ENCODE measurements at regions not wholly inside any gene's neighbourhood (a gene's known extent, or its start where the extent isn't known, plus 50 kb on each side); places are given as distances from the start of the nearest gene placed in this dataset.
"Not testable (repeated sequence)": the region's sequence is repeated elsewhere in the genome, so short reads cannot be mapped to it uniquely, and the experiment has no call there.

DNA sequence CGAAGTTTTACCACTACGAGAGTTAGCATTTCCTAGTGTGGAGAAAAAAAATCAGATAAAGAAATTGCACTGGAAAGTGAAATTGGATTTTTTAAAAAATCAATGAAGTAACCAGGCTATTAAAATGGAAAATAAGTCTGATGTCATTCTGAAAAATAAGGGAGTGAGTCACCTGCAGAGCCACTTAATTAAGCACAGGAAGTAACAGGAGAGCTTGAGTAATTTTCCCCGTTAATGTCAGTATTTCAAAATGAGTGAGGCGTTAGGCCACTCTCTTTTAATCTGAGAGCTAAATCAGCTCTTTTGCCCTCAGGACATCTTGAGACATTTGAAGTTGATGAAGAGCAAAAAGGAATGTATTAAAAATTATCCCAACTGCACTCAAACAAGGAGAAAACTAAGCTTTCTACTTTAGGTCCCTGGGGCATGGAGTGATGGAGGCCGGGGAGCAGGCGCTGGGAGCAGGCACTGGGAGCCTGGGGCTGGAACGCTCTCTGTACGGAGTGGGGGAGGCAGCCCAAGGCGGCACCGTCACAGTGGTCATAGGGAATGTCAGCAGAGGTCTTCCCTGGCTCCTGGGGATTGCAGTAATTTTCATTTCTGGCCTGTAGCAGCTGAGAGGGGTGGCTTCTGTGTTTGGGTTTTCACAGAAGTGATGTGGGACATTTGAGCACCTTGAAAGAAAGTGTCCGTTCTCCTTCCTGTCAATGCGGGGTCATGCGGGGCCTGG is 194.6 kb downstream of the BCL2L11 start:
- H3K9me3 Mint-ChIP-seq, H3K27me3 Mint-ChIP-seq, H3K4me3 Mint-ChIP-seq, H3K36me3 Mint-ChIP-seq, H3K4me1 Mint-ChIP-seq, H3K27ac Mint-ChIP-seq: not testable (repeated sequence)

DNA sequence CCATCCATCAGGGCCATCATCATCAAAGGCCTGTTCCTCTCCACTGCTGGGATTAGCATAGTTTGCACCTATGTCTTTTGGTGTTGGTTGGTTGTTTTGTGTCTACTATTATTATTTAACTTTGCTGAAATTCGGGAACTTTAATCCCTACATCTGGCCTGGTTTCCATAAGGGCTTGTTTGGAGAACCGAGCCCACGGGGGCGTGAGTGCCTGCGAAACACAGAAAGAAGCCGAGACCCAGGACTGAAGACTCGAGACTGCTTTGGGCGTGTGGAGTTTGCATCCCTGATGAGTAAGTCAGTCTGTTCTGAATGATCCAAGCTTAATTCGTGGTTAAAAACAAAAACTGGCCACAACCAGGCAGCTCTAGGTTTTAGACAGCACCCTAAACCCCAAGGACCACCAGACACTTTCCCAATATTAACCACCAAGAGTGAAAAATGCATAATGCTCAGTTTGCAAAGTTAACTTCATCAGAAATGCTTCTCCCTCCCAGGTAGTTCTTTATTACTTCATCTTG is 195.6 kb downstream of the BCL2L11 start:
- not testable (repeated sequence) for H3K4me1 Mint-ChIP-seq, H3K27ac Mint-ChIP-seq, H3K27me3 Mint-ChIP-seq, H3K36me3 Mint-ChIP-seq, H3K9me3 Mint-ChIP-seq, H3K4me3 Mint-ChIP-seq

DNA sequence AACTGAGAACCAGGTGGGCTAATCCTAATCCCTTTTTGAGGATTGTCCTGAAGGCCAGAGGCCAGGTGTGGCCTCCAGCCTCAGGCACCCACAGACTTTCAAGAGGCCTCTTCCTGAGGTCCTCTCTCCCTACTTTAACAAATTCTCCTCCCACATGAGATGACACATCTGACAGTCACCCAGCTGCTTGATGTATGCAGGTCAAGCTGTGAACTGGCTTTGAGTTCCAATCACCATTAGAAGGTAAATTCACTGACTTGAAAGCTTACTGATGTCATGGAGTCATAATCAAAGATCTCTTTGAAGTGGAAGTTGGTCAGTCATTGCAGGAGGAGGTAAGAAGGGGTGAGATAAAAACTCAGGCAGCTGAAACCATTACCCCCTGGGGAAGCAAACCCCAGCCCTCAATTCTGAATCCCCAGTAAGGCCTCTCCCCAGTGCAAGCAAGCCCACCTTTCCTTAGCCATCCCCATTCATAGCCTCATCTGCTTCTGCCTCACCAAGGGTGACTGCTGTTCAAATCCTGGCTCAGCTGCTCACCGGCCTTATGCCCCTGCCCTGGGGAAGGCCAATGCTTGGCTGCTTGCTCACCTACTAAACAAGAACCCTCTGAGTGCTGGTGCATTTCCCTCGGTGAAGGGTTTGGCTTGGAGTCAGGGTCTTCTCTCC is 196.3 kb downstream of the BCL2L11 start:
- H3K36me3 Mint-ChIP-seq, H3K27ac Mint-ChIP-seq, H3K9me3 Mint-ChIP-seq, H3K4me3 Mint-ChIP-seq, H3K27me3 Mint-ChIP-seq, H3K4me1 Mint-ChIP-seq: not testable (repeated sequence)

DNA sequence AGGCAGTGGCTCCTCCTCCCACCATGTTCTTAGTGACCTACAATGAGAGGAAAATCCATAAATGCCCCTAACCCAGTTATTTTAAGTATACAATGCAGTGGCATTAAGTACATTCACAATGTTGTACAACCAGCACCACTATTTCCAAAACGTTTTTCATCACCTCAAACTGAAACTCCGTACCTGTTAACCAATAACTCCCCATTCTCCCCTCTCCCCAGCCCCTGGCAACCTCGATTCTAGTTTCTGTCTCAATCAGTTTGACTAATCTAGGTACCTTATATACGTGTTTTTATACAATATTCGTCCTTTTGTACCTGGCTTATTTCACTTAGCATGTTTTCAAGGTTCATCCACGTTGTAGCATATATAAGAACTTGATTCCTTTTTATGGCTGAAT is 198.8 kb downstream of the BCL2L11 start:
- H3K4me3 Mint-ChIP-seq, H3K4me1 Mint-ChIP-seq, H3K36me3 Mint-ChIP-seq, H3K9me3 Mint-ChIP-seq, H3K27me3 Mint-ChIP-seq, H3K27ac Mint-ChIP-seq: not testable (repeated sequence)

DNA sequence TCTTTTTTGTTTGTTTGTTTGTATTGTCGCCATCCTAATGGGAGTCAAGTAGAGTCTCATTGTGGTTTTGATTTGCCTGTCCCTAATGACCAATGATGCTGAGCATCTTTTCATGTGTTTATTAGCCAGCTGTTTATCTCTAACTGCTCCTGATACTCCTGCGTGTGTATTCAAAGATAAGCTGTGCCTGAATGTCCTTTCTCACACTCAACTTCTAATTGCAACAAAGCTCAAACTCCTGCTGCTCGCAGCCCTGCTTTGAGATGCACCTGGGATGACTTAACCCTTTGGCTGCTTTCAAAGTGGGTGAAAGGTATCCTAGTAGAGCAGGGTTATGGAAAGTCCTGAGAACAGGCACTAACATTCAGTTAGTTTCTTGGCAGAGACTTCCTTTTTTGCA is 199.6 kb downstream of the BCL2L11 start:
- not testable (repeated sequence) for H3K27ac Mint-ChIP-seq, H3K9me3 Mint-ChIP-seq, H3K36me3 Mint-ChIP-seq, H3K27me3 Mint-ChIP-seq, H3K4me1 Mint-ChIP-seq, H3K4me3 Mint-ChIP-seq

DNA sequence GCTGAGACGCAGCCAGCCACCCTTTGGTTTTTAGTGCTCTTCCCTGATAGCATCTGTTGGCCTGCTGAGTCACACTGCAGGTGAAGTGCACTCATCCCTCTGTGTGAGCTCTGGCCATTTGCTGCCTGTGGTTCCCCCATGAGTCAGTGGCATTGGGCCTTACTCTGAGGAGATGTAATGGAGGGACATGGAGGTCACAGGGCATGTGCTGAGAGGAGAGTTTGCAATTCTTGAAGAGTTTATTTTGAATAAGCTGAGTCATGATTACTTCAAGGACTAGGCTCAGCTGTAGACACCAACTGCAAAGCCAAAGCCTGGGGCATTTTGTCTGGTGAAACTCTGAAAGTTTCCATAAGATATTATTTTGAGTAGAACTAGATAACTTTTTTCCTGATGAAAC is 200.3 kb downstream of the BCL2L11 start:
- H3K27ac Mint-ChIP-seq, H3K9me3 Mint-ChIP-seq: not testable (repeated sequence)

GRCh38 chr2:111323384-111323783 is 202.7 kb downstream of the BCL2L11 start:
- H3K27ac Mint-ChIP-seq, H3K27me3 Mint-ChIP-seq, H3K4me3 Mint-ChIP-seq, H3K36me3 Mint-ChIP-seq, H3K4me1 Mint-ChIP-seq, H3K9me3 Mint-ChIP-seq: not testable (repeated sequence)

More for the DNA sequence above, 200.3 kb downstream of the BCL2L11 start:
- H3K27me3 Mint-ChIP-seq, H3K4me3 Mint-ChIP-seq, H3K4me1 Mint-ChIP-seq, H3K36me3 Mint-ChIP-seq: not testable (repeated sequence)

- H3K36me3 Mint-ChIP-seq, H3K4me3 Mint-ChIP-seq, H3K27me3 Mint-ChIP-seq, H3K4me1 Mint-ChIP-seq, H3K9me3 Mint-ChIP-seq, H3K27ac Mint-ChIP-seq: not testable (repeated sequence)
Observed at GRCh38 chr2:111327726-111328125, 207.0 kb downstream of the BCL2L11 start.

GRCh38 chr2:111329309-111329708 is 208.6 kb downstream of the BCL2L11 start:
- not testable (repeated sequence) for H3K4me1 Mint-ChIP-seq, H3K4me3 Mint-ChIP-seq, H3K27me3 Mint-ChIP-seq, H3K9me3 Mint-ChIP-seq, H3K27ac Mint-ChIP-seq, H3K36me3 Mint-ChIP-seq

DNA sequence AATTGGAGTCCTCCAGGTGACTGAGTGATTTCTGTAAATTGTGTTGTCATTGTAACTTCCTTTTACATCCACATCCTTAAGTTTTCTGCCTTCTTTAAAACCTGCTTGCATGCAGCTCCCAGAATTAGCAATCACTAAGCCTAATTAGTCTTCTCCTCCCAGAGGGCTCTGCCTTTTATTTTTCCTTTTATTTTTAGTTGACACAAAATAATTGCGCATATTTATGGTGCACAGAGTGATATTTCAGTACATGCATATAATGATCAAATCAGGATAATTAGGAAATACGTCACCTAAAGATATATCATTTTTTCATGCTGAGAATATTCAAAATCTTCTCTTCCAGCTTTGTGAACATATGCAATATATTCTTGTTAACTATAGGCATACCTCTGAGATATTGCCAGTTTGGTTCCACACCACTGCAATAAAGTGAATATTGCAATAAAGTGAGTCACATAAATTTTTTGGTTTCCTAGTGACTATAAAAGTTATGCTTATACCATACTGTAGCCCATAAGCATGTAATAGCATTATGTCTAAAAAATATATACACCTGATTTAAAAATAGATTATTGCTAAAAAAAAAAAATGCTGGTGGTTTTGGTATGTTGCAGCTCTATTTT is 210.5 kb downstream of the BCL2L11 start:
- H3K27me3 Mint-ChIP-seq, H3K27ac Mint-ChIP-seq, H3K36me3 Mint-ChIP-seq, H3K9me3 Mint-ChIP-seq, H3K4me3 Mint-ChIP-seq, H3K4me1 Mint-ChIP-seq: not testable (repeated sequence)

DNA sequence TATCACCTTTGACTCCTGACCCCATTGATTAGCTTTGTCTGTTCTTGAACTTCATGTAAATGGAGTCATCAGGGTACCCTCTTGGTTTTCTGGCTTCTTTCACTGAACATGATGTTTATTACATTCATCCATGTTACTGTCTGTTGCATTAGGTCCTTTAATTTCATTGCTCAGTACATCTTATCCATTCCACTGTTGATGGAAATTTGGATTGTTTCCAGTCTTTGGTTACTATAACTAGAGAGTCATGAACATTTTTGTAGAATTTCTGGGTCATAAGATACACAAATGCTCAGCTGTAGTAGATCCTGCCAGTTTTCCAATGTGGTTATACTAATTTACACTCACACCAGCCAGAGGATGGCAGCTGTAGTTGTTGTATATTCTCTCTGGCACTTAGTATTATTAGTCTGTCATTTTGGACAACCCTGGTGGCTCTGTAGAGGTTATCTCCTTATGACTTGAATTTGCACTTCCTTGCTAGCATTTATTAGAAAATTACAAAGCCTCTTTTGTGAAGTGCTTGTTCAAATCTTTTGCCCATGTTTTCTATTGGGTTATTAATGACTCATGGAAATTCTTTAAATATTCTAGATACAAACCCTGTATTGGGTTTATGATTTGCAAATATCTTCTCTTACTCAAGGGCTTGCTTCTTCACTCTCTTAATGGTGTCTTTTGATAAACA is 214.7 kb downstream of the BCL2L11 start:
- not testable (repeated sequence) for H3K4me3 Mint-ChIP-seq, H3K27ac Mint-ChIP-seq, H3K4me1 Mint-ChIP-seq, H3K27me3 Mint-ChIP-seq, H3K9me3 Mint-ChIP-seq, H3K36me3 Mint-ChIP-seq

DNA sequence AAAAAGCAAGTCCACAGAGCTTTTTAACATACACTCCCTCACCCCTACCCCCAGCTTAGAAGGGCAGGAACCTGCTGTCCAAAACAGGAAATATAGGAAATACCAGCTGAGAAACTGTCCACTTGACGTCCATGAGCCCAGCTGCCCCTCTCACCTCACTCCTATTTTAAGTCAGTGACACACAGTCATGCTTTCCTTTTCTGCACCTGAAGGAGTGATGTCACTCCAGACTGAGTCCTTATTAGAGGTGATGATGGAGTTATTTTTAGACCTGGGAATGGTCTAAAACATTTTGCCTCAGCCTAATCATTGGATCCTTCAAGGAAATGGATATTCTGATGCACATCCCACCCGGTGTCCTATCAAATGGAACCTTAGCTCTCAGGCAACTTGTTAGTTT is 217.8 kb downstream of the BCL2L11 start:
- H3K27ac Mint-ChIP-seq, H3K36me3 Mint-ChIP-seq, H3K4me1 Mint-ChIP-seq, H3K27me3 Mint-ChIP-seq, H3K4me3 Mint-ChIP-seq, H3K9me3 Mint-ChIP-seq: not testable (repeated sequence)

DNA sequence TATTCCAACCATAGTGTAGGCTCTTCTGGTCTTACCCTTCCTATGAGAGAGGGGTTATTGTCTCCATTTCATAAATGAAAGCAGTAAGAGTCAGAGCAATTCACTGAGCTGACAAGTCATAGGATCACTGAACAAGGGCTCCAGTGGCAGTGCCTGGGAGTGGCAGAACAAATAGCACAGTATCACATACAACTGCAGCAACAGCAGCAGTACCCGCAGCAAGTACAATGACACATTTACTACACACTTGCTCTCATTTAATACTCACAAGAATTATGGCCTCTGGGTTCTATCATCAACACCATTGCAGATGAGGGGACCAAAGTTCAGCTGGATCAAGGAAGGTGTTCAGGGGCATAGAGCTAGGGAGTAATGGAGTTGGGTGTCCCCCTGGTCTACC is 218.8 kb downstream of the BCL2L11 start:
- not testable (repeated sequence) for H3K9me3 Mint-ChIP-seq, H3K27me3 Mint-ChIP-seq, H3K27ac Mint-ChIP-seq, H3K4me3 Mint-ChIP-seq, H3K36me3 Mint-ChIP-seq, H3K4me1 Mint-ChIP-seq

DNA sequence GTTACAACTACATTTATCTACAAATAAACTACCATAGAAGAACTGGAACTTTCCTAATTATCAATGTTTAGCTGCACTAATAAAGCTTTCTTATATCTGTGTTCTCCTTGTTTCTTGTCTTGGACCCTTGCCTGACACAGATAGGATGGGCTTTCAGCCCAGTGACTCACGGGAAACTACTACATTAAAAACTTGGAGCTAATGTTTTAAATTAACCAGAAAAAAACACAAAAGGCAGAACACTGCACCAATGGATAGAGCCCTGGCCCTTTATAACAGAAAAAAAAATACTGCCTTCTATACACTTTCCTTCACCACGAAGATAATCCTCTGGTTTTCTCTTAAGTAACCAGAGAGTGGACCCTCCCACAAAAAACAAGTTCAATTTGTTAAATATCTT is 223.9 kb downstream of the BCL2L11 start:
- H3K36me3 Mint-ChIP-seq, H3K4me3 Mint-ChIP-seq: not testable (repeated sequence)

DNA sequence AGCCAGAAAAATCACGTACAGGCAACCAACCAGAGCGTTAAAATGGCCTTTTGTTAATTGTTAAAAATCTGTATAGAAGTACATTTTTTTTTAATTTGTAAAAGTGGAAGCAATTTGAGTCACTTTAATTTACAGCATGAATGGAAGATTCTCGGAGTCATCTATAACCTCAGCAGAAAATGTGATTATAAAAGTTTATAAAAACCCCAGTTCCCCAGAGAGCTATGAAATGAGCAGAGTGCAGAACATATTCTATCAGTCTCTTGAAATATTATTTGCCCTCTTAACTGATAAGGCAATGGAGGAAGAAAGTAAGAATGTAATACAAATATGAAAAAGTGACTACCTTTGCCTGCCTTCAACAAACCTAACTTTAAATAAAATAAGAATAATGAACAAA is 224.7 kb downstream of the BCL2L11 start:
- H3K4me3 Mint-ChIP-seq, H3K27ac Mint-ChIP-seq, H3K9me3 Mint-ChIP-seq, H3K4me1 Mint-ChIP-seq, H3K27me3 Mint-ChIP-seq, H3K36me3 Mint-ChIP-seq: not testable (repeated sequence)

More for the DNA sequence above, 223.9 kb downstream of the BCL2L11 start:
- not testable (repeated sequence) for H3K27ac Mint-ChIP-seq, H3K27me3 Mint-ChIP-seq, H3K4me1 Mint-ChIP-seq, H3K9me3 Mint-ChIP-seq

Data from IgD-negative memory B cell (primary cell).